GM03348 (cell line): ENCODE measurements at regions not wholly inside any gene's neighbourhood (a gene's known extent, or its start where the extent isn't known, plus 50 kb on each side); places are given as distances from the start of the nearest gene placed in this dataset.
"Not testable (repeated sequence)": the region's sequence is repeated elsewhere in the genome, so short reads cannot be mapped to it uniquely, and the experiment has no call there.

Experiments used
- DNase-seq: peaks from one replicate; pipeline ENCODE4 v3.0.0; 2012; ENCODE audit warnings: low spot score

- DNase-seq: no peak
Observed at GRCh38 chrX:120718969-120719368, 89.1 kb upstream of the C1GALT1C1 start.

GRCh38 chrX:120702337-120702736 is 72.5 kb upstream of the C1GALT1C1 start:
- not testable (repeated sequence) for DNase-seq

GRCh38 chrX:120697053-120697452 is 67.2 kb upstream of the C1GALT1C1 start:
- DNase-seq: no peak

- DNase-seq: no peak
Observed at GRCh38 chrX:120692319-120692718, 62.5 kb upstream of the C1GALT1C1 start.

- no peak for DNase-seq
Observed at GRCh38 chrX:120690941-120691340, 61.1 kb upstream of the C1GALT1C1 start.

- no peak for DNase-seq
Observed at GRCh38 chrX:120690344-120690743, 60.5 kb upstream of the C1GALT1C1 start.

- DNase-seq: no peak
Observed at GRCh38 chrX:120680090-120680489, 50.2 kb upstream of the C1GALT1C1 start.
